Keratinocyte (primary cell): ENCODE measurements at regions not wholly inside any gene's neighbourhood (a gene's known extent, or its start where the extent isn't known, plus 50 kb on each side); places are given as distances from the start of the nearest gene placed in this dataset.

Experiments
- CTCF ChIP-seq, 3 experiments: IDR thresholded peaks in 1 of 3; conservative IDR thresholded peaks in 1 of 3; optimal IDR thresholded peaks in 1 of 3; 2 replicates in 2 of 3; 3 replicates in 1 of 3; pipeline versions ENCODE3 to v1.5.1; 2011; ENCODE audit warnings: low read length in 3 of 3, mild to moderate bottlenecking in 3 of 3, moderate library complexity in 2 of 3, control low read depth in 1 of 3, inconsistent platforms in 1 of 3; ENCODE audit not compliant: insufficient read depth in 2 of 3; ENCODE audit errors: extremely low read depth in 1 of 3
- EZH2 ChIP-seq: IDR thresholded peaks from one replicate; pipeline ENCODE4 v1.6.1; 2012; ENCODE audit warnings: inconsistent platforms, mild to moderate bottlenecking, low read length, moderate library complexity

- TF ChIP-seq CTCF (optimal IDR thresholded peaks at IDR 0.05 in 1 of 3, IDR thresholded peaks at IDR 0.05 in 1 of 3, conservative IDR thresholded peaks at IDR 0.05 in 1 of 3; ENCODE audit: extremely low read depth in 1 of 3, insufficient read depth in 2 of 3, low read length in 3 of 3): no peak
- TF ChIP-seq EZH2: no peak
Measured at GRCh38 chr16:86896976-86897375, 318.6 kb downstream of the FOXL1 start.
